Amygdala (tissue), 56 donors: ENCODE measurements at regions not wholly inside any gene's neighbourhood (a gene's known extent, or its start where the extent isn't known, plus 50 kb on each side); places are given as distances from the start of the nearest gene placed in this dataset.
A peak's percentile ranks its signal among the peaks of the same experiment; 100 is the strongest.

ENCODE experiments used
- DNase-seq, 56 donors: peaks; one replicate each; lab custom pipeline; 2025; lab: John Stamatoyannopoulos, UW

- DNase-seq = no peak
Observed at GRCh38 chr20:50412499-50412898, 97.7 kb upstream of the PTPN1 start.

GRCh38 chr20:50413088-50413500 lies 97.1 kb upstream of the PTPN1 start:
- DNase-seq = no peak

- DNase-seq = peak in 2 of 56 donors; percentile 64 to 69
Observed at GRCh38 chr20:50415021-50415515, 95.1 kb upstream of the PTPN1 start.

GRCh38 chr20:50415516-50416268 lies 94.5 kb upstream of the PTPN1 start:
- peak; percentile 23 to 98 (median 92) for DNase-seq

GRCh38 chr20:50416269-50417022 lies 93.7 kb upstream of the PTPN1 start:
- DNase-seq = no peak

- no peak for DNase-seq
Observed at GRCh38 chr20:50417023-50417329, 93.2 kb upstream of the PTPN1 start.

GRCh38 chr20:50417484-50418235 lies 92.5 kb upstream of the PTPN1 start:
- no peak for DNase-seq

GRCh38 chr20:50418890-50419642 lies 91.1 kb upstream of the PTPN1 start:
- no peak for DNase-seq

- no peak for DNase-seq
Observed at GRCh38 chr20:50420380-50420779, 89.8 kb upstream of the PTPN1 start.

GRCh38 chr20:50421356-50422340 lies 88.5 kb upstream of the PTPN1 start:
- DNase-seq = no peak

- DNase-seq = no peak
Observed at GRCh38 chr20:50423758-50424157, 86.4 kb upstream of the PTPN1 start.

GRCh38 chr20:50425076-50425475 lies 85.1 kb upstream of the PTPN1 start:
- DNase-seq = peak in 1 of 56 donors; percentile 8

GRCh38 chr20:50426866-50427718 lies 83.1 kb upstream of the PTPN1 start:
- no peak for DNase-seq

- DNase-seq = no peak
Observed at GRCh38 chr20:50427719-50428083, 82.5 kb upstream of the PTPN1 start.

- no peak for DNase-seq
Observed at GRCh38 chr20:50428097-50428828, 81.9 kb upstream of the PTPN1 start.

- DNase-seq = no peak
Observed at GRCh38 chr20:50429412-50429811, 80.8 kb upstream of the PTPN1 start.

- no peak for DNase-seq
Observed at GRCh38 chr20:50431066-50431450, 79.1 kb upstream of the PTPN1 start.
